NT2/D1 (cell line): ENCODE measurements at regions not wholly inside any gene's neighbourhood (a gene's known extent, or its start where the extent isn't known, plus 50 kb on each side); places are given as distances from the start of the nearest gene placed in this dataset.

Source experiments
- SUZ12 ChIP-seq: IDR thresholded peaks from 2 replicates; pipeline ENCODE4 v1.6.1; 2011; ENCODE audit not compliant: insufficient read length, insufficient read depth; ENCODE audit errors: extremely low read depth
- YY1 ChIP-seq: IDR thresholded peaks from 2 replicates; pipeline ENCODE4 v1.6.1; 2011; ENCODE audit not compliant: insufficient read length, insufficient read depth
- ZNF274 ChIP-seq: IDR thresholded peaks from 2 replicates; pipeline ENCODE4 v1.6.1; 2011; ENCODE audit warnings: mild to moderate bottlenecking, low read depth, low read length

GRCh38 chr3:159257954-159258353 lies 456.1 kb downstream of the MFSD1 start:
- TF ChIP-seq YY1 (no peak), ZNF274 (no peak), SUZ12 (no peak)
